ENCODE measurements at regions not wholly inside any gene's neighbourhood (a gene's known extent, or its start where the extent isn't known, plus 50 kb on each side); places are given as distances from the start of the nearest gene placed in this dataset.

- TF ChIP-seq, protein P1, sequence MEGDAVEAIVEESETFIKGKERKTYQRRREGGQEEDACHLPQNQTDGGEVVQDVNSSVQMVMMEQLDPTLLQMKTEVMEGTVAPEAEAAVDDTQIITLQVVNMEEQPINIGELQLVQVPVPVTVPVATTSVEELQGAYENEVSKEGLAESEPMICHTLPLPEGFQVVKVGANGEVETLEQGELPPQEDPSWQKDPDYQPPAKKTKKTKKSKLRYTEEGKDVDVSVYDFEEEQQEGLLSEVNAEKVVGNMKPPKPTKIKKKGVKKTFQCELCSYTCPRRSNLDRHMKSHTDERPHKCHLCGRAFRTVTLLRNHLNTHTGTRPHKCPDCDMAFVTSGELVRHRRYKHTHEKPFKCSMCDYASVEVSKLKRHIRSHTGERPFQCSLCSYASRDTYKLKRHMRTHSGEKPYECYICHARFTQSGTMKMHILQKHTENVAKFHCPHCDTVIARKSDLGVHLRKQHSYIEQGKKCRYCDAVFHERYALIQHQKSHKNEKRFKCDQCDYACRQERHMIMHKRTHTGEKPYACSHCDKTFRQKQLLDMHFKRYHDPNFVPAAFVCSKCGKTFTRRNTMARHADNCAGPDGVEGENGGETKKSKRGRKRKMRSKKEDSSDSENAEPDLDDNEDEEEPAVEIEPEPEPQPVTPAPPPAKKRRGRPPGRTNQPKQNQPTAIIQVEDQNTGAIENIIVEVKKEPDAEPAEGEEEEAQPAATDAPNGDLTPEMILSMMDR (conservative IDR thresholded peaks at IDR 0.05 in 1 of 2, IDR thresholded peaks at IDR 0.05 in 1 of 2; ENCODE audit: extremely low read depth in 1 of 2, insufficient read depth in 1 of 2, low read depth in 1 of 2, low read length in 2 of 2), result no peak
- TF ChIP-seq EZH2 (IDR thresholded peaks at IDR 0.05; ENCODE audit: borderline replicate concordance, low read length), result no peak
Measured at GRCh38 chr1:184191181-184191621, 139.7 kb downstream of the TSEN15 start.
